Spinal cord (tissue), 9 donors: ENCODE measurements at regions not wholly inside any gene's neighbourhood (a gene's known extent, or its start where the extent isn't known, plus 50 kb on each side); places are given as distances from the start of the nearest gene placed in this dataset.

Experiments
- DNase-seq, 6 donors: peaks; one replicate each; pipeline versions ENCODE4 v3.0.0 to v3.0.0-alpha.2; 2013 to 2015; ENCODE audit warnings: low spot score in 6 of 6, low read depth in 4 of 6
- H3K27ac ChIP-seq: one replicate; pipeline ENCODE4 v1.5.1; 2013; ENCODE audit warnings: low read depth, low read length, control low read depth
- H3K27me3 ChIP-seq: one replicate; pipeline ENCODE4 v1.6.1; 2013; ENCODE audit warnings: low read length; ENCODE audit not compliant: control insufficient read depth, insufficient read depth
- H3K36me3 ChIP-seq: one replicate; pipeline ENCODE4 v1.6.1; 2013; ENCODE audit warnings: low read length; ENCODE audit not compliant: control insufficient read depth, insufficient read depth
- H3K4me1 ChIP-seq: one replicate; pipeline ENCODE4 v1.6.1; 2013; ENCODE audit warnings: low read length; ENCODE audit not compliant: control insufficient read depth, insufficient read depth
- H3K4me3 ChIP-seq: one replicate; pipeline ENCODE4 v1.5.1; 2013; ENCODE audit warnings: low read depth, low read length, control low read depth
- H3K9me3 ChIP-seq: one replicate; pipeline ENCODE4 v1.6.1; 2013; ENCODE audit warnings: low read length; ENCODE audit not compliant: control insufficient read depth, insufficient read depth
- WGBS: methylation state at CpG from one replicate; pipeline ENCODE4 v1.1.5; 2013; ENCODE audit warnings: missing lambda C conversion rate; ENCODE audit not compliant: insufficient coverage; 5-methylcytosine and 5-hydroxymethylcytosine counted together
- donor health status: healthy.

DNA sequence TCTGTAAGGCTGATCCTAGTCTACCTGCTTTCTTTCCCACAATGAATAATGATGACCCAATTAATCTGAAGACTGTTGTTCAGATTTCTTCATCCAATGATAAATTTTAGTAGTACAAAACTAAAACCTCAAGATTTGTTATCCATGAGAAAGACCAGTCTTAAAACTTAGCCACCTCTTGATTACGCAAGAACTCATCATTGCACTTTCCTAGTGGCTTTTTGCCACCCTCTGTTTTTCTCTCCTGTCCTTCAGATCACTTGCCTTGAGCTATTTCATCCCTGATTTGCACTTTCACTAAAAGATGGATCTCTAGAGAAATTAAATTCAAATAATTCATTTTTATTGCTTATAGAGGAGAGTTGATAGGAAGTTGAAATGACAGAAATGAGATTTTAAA, 142.7 kb upstream of the RBMS3 start:
- DNase-seq = no peak
- H3K4me3 ChIP-seq = no peak overlapping the region
- no peak overlapping the region for H3K27ac ChIP-seq
- no peaks in the 10 kb centered on the region for H3K27me3 ChIP-seq
- no peaks in the 10 kb centered on the region for H3K36me3 ChIP-seq
- peaks cover 2% of the 10 kb centered on the region for H3K9me3 ChIP-seq
- 100% methylated on average over 1 of the region's 1 CpG for WGBS
- H3K4me1 ChIP-seq = no peaks in the 10 kb centered on the region

DNA sequence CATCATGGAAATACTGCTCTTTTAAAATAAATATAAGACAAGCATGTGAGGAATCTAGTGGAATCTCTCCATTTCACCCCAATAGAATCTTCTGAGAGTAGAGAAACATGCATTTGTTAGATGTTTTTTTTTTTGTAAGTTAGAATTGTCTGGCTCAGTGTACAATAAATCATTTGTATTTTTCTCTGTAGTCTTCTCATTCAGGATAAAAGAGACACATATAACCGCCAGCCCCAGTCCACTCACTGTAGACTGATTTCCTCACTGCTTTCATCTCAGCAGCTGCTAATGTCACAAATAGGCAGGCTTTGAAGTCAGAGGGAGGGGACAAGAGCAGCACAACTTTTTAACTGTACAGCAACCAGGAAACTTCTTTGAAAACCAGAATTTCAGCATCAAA, 140.2 kb upstream of the RBMS3 start:
- Histone ChIP-seq H3K4me1 (no peaks in the 10 kb centered on the region), H3K9me3 (no peaks in the 10 kb centered on the region), H3K27ac (peak overlapping the region; percentile 83), H3K36me3 (no peaks in the 10 kb centered on the region), H3K4me3 (no peak overlapping the region), H3K27me3 (no peaks in the 10 kb centered on the region)
- DNase-seq = peak in 2 of 6 donors; percentile 47 to 54
- WGBS = no CpG with 5 or more reads among the region's 1 CpG

DNA sequence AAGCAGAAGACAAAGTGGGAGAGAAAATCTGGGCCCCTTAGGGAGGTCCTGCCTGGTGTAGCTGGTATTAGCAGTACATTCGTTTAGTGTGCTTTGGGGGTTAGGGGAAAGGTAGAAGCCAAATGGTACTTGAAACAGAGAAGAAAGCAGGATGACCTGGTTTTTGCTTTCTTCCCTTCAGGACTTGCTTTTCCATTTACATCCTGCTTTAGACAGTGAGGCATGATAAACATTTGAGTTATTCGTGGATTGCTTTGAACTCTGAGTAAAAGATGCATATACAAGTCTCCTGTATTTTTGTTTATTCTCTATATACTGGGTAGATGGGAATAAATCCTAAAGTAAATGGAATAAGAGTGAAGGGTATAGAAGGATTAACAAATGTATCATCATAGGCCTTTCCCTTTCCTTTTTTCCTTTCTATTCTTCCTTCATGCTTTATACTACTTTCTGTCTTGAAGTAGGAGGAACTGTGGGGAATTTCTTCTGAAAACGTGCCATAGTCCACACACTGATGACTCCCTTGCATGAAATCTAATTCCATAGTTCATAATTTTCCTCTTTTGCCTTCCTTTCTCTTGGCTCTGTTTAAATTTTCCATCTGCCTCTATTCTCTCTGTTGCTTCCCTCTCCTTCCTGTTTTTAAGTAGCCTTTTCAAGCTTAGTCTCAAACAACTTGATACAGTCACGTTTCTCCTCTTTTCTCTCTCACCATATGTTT, 139.5 kb upstream of the RBMS3 start:
- Histone ChIP-seq H3K4me1 (no peaks in the 10 kb centered on the region), H3K36me3 (no peaks in the 10 kb centered on the region), H3K27me3 (no peaks in the 10 kb centered on the region), H3K4me3 (no peak overlapping the region), H3K27ac (peak overlapping the region; percentile 83), H3K9me3 (no peaks in the 10 kb centered on the region)
- WGBS = 66% methylated on average over 3 of the region's 4 CpGs
- peak in 1 of 6 donors; percentile 10 for DNase-seq

DNA sequence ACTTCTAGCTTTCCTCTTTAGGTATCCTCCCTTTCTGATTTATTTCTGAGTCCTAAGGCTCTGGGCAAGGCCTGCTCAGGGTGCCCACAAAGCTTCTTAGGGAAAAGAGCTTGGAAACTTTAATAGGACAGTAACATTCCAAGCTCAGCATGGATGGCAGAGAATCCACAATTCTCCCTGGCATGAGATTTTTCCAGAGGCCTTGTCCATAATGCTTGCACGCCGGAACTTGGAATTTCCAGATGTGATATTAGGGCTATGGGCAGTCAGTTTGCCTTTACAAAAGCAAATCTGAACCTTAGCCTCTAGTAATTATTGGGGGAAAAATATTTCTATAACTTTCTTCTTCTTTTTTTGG, 139.0 kb upstream of the RBMS3 start:
- WGBS = no CpG with 5 or more reads among the region's 2 CpGs
- no peaks in the 10 kb centered on the region for H3K27me3 ChIP-seq
- H3K27ac ChIP-seq = peak overlapping the region; percentile 83
- no peak overlapping the region for H3K4me3 ChIP-seq
- DNase-seq = no peak
- no peaks in the 10 kb centered on the region for H3K36me3 ChIP-seq
- H3K4me1 ChIP-seq = no peaks in the 10 kb centered on the region
- H3K9me3 ChIP-seq = no peaks in the 10 kb centered on the region

DNA sequence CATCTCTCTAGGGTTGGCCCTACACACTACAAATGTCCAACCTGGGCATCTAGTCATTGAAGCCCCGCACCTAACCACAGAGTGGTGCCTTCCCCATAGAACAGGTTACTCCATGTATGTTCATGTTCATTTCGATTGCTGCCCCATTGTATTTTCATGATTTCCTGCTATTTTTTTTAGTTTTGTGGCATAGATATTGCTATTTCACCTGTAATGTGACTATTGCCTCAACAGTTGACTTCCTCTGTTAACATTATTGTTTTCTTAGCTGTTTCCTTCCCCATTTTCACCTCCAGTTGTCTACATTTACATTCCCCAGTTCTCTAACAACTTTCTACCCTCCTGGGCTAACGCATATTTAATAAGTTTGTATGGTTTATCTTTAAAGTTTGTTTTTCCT, 137.7 kb upstream of the RBMS3 start:
- no peak for DNase-seq
- H3K9me3 ChIP-seq = no peaks in the 10 kb centered on the region
- H3K27me3 ChIP-seq = no peaks in the 10 kb centered on the region
- H3K4me1 ChIP-seq = no peaks in the 10 kb centered on the region
- 100% methylated on average over 1 of the region's 3 CpGs for WGBS
- no peak overlapping the region for H3K4me3 ChIP-seq
- no peak overlapping the region for H3K27ac ChIP-seq
- H3K36me3 ChIP-seq = no peaks in the 10 kb centered on the region

DNA sequence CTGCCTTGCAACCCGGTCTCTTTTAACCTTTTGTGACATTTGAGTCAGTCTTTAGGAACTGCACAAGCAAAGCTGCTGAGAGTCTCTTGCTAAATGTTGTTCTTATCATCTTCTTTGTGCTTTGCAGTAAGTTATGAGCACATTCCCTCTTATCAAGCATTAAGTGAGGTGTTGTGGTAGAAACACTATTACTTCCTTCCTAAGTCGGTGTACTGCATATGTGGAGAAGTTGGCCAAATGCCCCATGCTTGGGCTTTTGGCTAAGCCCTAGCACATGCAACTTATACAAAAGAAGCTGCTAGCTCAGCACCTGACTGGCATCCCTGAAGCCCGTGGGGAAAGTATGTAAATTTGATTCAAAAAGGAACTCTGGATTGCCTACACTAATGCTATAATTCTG, 136.5 kb upstream of the RBMS3 start:
- H3K9me3 ChIP-seq = no peaks in the 10 kb centered on the region
- H3K36me3 ChIP-seq = no peaks in the 10 kb centered on the region
- H3K4me3 ChIP-seq = no peak overlapping the region
- no peaks in the 10 kb centered on the region for H3K4me1 ChIP-seq
- DNase-seq = peak in 1 of 6 donors; percentile 34
- H3K27ac ChIP-seq = peak overlapping the region; percentile 10
- H3K27me3 ChIP-seq = no peaks in the 10 kb centered on the region
- no CpG with 5 or more reads among the region's 3 CpGs for WGBS

DNA sequence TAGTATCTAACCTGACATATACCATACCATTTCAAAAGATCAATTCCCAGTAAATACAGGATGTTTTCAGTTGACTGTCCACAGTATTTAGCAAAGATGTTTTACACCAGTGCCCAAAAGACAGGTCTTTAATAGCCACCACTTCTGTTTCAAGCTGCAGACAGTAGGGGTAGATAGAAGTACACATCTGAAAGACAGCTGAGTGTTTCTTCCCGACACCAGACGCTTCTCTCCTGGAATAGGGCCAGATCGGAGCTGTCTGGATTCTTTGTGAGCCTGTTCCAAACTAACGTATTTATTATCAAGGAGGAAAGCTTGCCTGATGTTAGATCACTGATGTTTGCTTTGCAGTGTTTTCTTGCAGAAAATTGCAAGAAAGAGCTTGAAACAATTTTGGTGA, 136.1 kb upstream of the RBMS3 start:
- WGBS = no CpG with 5 or more reads among the region's 4 CpGs
- Histone ChIP-seq H3K4me3 (no peak overlapping the region), H3K4me1 (no peaks in the 10 kb centered on the region), H3K27ac (peak overlapping the region; percentile 53), H3K27me3 (no peaks in the 10 kb centered on the region), H3K9me3 (no peaks in the 10 kb centered on the region), H3K36me3 (no peaks in the 10 kb centered on the region)
- DNase-seq = peak in 5 of 6 donors; percentile 59 to 93 (median 68)

DNA sequence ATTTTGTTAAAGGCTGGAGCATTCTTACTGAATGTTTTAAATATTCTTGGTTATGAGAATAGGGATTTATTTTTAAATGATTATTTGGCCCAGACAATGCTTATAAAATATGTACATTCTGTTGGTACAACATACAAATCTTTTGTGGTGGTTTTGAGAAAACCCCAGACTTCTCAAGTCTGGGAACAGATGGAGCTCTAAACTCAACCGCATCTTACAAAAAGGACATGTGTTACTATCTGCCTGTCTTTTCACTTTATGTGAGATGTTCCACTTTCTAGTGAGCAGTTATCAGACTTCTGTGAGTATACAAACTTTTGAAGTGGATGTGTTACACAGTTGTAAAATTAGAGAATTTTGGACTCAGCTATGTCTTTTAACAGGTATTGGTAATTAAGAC, 135.5 kb upstream of the RBMS3 start:
- H3K27me3 ChIP-seq = no peaks in the 10 kb centered on the region
- no peaks in the 10 kb centered on the region for H3K36me3 ChIP-seq
- H3K4me1 ChIP-seq = no peaks in the 10 kb centered on the region
- H3K27ac ChIP-seq = peak overlapping the region; percentile 53
- no peaks in the 10 kb centered on the region for H3K9me3 ChIP-seq
- DNase-seq = peak in 1 of 6 donors; percentile 33
- WGBS = no CpG with 5 or more reads among the region's 1 CpG
- no peak overlapping the region for H3K4me3 ChIP-seq

DNA sequence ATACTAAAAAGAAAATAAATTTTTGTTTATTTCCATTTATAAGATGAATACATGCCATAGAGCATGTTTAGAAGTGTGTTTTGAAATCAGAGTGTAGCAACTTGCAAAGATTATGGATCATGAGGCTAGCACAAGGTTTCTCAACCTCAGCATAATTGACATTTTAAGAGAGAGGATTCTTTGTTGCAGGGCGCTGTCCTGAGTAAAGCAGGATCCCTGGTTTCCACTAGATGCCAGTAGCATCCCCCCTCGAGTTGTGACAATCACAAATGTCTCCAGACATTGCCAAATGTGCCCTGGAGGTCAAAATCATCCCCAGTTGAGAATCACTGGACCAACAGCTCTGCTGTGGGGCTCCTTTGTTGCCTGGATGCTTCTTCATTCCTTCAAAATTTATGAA, 128.5 kb upstream of the RBMS3 start:
- Histone ChIP-seq H3K9me3 (no peaks in the 10 kb centered on the region), H3K4me3 (no peak overlapping the region), H3K27me3 (no peaks in the 10 kb centered on the region), H3K36me3 (no peaks in the 10 kb centered on the region), H3K27ac (no peak overlapping the region), H3K4me1 (no peaks in the 10 kb centered on the region)
- DNase-seq = no peak
- 42% methylated on average over 2 of the region's 2 CpGs for WGBS

DNA sequence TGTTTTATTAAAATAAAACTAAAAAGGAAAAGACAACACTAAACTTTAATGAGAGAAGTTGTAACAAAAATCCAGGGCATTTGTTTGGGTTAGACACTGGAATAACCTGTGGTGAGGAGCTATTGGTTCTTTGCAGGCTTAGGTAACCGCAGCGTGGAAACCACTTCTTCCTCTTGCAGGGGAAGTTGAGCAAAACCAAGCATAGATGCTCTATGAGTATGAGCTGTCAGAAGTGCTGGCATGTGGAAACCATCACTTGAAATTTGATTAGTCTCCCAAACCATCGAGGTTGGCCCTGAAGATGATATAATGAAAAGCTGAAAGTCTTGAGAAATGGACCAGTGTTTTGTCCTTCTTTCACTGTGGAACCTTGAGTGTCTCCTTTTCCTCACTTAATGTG, 127.1 kb upstream of the RBMS3 start:
- Histone ChIP-seq H3K9me3 (no peaks in the 10 kb centered on the region), H3K36me3 (no peaks in the 10 kb centered on the region), H3K27me3 (no peaks in the 10 kb centered on the region), H3K4me3 (no peak overlapping the region), H3K27ac (no peak overlapping the region), H3K4me1 (no peaks in the 10 kb centered on the region)
- 87% methylated on average over 2 of the region's 3 CpGs for WGBS
- DNase-seq = no peak
